H1 (cell line): ENCODE measurements at regions not wholly inside any gene's neighbourhood (a gene's known extent, or its start where the extent isn't known, plus 50 kb on each side); places are given as distances from the start of the nearest gene placed in this dataset.

Experiments used
- CTCF ChIA-PET: fragments of 300-600 bp; sonication (Branson Sonifier 250); formaldehyde crosslinking; loops from one replicate; lab custom pipeline; 2021; ENCODE audit not compliant: partially characterized antibody; lab: Charles Lee
- POLR2A ChIA-PET: fragments of 300-600 bp; sonication (Branson Sonifier 250); formaldehyde crosslinking; loops from one replicate; lab custom pipeline; 2021; ENCODE audit warnings: inconsistent platforms; ENCODE audit not compliant: partially characterized antibody; lab: Charles Lee
- DNase-seq, 2 experiments: peaks; one replicate each; pipeline versions ENCODE4 v3.0.0 to v3.0.0-alpha.2; 2010 to 2022; ENCODE audit warnings: low spot score in 2 of 2, low read depth in 1 of 2, mixed read lengths in 1 of 2
- FAIRE-seq: peaks from 2 replicates; lab custom pipeline; 2011; peaks lifted over from hg19 to GRCh38; lab: Jason Lieb, UNC
- H2AFZ ChIP-seq: 2 replicates; pipeline ENCODE4 v1.8.1; 2012; ENCODE audit warnings: low read length, inconsistent platforms
- H2AK5ac ChIP-seq: 2 replicates; pipeline ENCODE4 v1.6.1; 2013; ENCODE audit warnings: low read depth, low read length
- H2BK120ac ChIP-seq: replicated peaks from 2 replicates; pipeline ENCODE3; 2013; ENCODE audit warnings: low read depth, low read length, inconsistent platforms
- H2BK12ac ChIP-seq: 2 replicates; pipeline ENCODE4 v1.6.1; 2013; ENCODE audit warnings: low read depth, low read length
- H2BK15ac ChIP-seq: 2 replicates; pipeline ENCODE4 v1.6.1; 2013; ENCODE audit warnings: low read length
- H2BK20ac ChIP-seq: 2 replicates; pipeline ENCODE4 v1.6.1; 2013; ENCODE audit warnings: low read length
- H2BK5ac ChIP-seq: 2 replicates; pipeline ENCODE4 v1.6.1; 2013; ENCODE audit warnings: low read depth, low read length
- H3K14ac ChIP-seq: 2 replicates; pipeline ENCODE4 v1.6.1; 2013; ENCODE audit warnings: inconsistent platforms; ENCODE audit not compliant: insufficient read length
- H3K18ac ChIP-seq: 2 replicates; pipeline ENCODE4 v1.6.1; 2013; ENCODE audit warnings: low read length; ENCODE audit errors: extremely low read depth
- H3K23ac ChIP-seq: 2 replicates; pipeline ENCODE4 v1.6.1; 2013; ENCODE audit warnings: inconsistent platforms; ENCODE audit not compliant: insufficient read length
- H3K23me2 ChIP-seq: 2 replicates; pipeline ENCODE4 v1.6.1; 2013; ENCODE audit warnings: low read depth, low read length
- H3K27ac ChIP-seq: 2 replicates; pipeline ENCODE4 v1.6.1; 2011; ENCODE audit warnings: low read depth, low read length, inconsistent platforms
- H3K27me3 ChIP-seq, 4 experiments: replicated peaks in 1 of 4; 1 replicate in 1 of 4; 2 replicates in 3 of 4; pipeline versions ENCODE4 v1.6.1 to v1.8.1; 2011 to 2013; ENCODE audit warnings: low read length in 3 of 4, mild to moderate bottlenecking in 3 of 4, inconsistent platforms in 2 of 4, mixed read lengths in 2 of 4, moderate library complexity in 1 of 4; ENCODE audit not compliant: control insufficient read depth in 3 of 4, insufficient read depth in 3 of 4; ENCODE audit errors: extremely low read depth in 1 of 4
- H3K36me3 ChIP-seq, 4 experiments: 2 replicates each; pipeline versions ENCODE4 v1.6.1 to v1.8.1; 2011 to 2013; ENCODE audit warnings: mild to moderate bottlenecking in 4 of 4, low read length in 3 of 4, moderate library complexity in 2 of 4, control low read depth in 1 of 4, inconsistent platforms in 1 of 4; ENCODE audit not compliant: insufficient read depth in 4 of 4, control insufficient read depth in 2 of 4
- H3K4ac ChIP-seq: replicated peaks from 2 replicates; pipeline ENCODE3; 2013; ENCODE audit warnings: low read length, low read depth, mixed read lengths, inconsistent platforms; ENCODE audit not compliant: insufficient read length
- H3K4me1 ChIP-seq, 4 experiments: replicated peaks in 1 of 4; 1 replicate in 1 of 4; 2 replicates in 3 of 4; pipeline versions ENCODE4 v1.6.1 to v1.8.1; 2011 to 2013; ENCODE audit warnings: low read length in 3 of 4, inconsistent platforms in 2 of 4, mixed read lengths in 1 of 4; ENCODE audit not compliant: insufficient read depth in 4 of 4, control insufficient read depth in 3 of 4
- H3K4me2 ChIP-seq, 2 experiments: 2 replicates each; pipeline versions ENCODE4 v1.6.1 to v1.8.1; 2011 to 2013; ENCODE audit warnings: low read depth in 2 of 2, low read length in 2 of 2, control low read depth in 1 of 2, inconsistent platforms in 1 of 2, mild to moderate bottlenecking in 1 of 2; ENCODE audit not compliant: insufficient read depth in 1 of 2
- H3K4me3 ChIP-seq, 4 experiments: fragments of 200-600, 300-600 bp in 1 of 4; sonication (generic), shearing (Covaris generic), sonication (Bioruptor Twin) in 1 of 4; 2 replicates each; pipeline versions ENCODE4 v1.5.1 to v1.8.1; 2011 to 2016; ENCODE audit warnings: low read length in 4 of 4, low read depth in 3 of 4, control low read depth in 2 of 4, inconsistent platforms in 2 of 4, mild to moderate bottlenecking in 2 of 4, mixed read lengths in 1 of 4, moderate library complexity in 1 of 4; ENCODE audit not compliant: insufficient read depth in 2 of 4; ENCODE audit errors: extremely low read depth in 1 of 4
- H3K56ac ChIP-seq: replicated peaks from 2 replicates; pipeline ENCODE3; 2013; ENCODE audit warnings: low read depth, mild to moderate bottlenecking, mixed read lengths, low read length, inconsistent platforms; ENCODE audit not compliant: insufficient read length
- H3K79me1 ChIP-seq: 2 replicates; pipeline ENCODE4 v1.6.1; 2013; ENCODE audit warnings: low read depth, low read length, control low read depth
- H3K79me2 ChIP-seq, 2 experiments: 2 replicates each; pipeline versions ENCODE4 v1.6.1 to v1.8.1; 2012 to 2013; ENCODE audit warnings: low read length in 2 of 2, mild to moderate bottlenecking in 2 of 2, inconsistent platforms in 1 of 2; ENCODE audit not compliant: insufficient read depth in 2 of 2, control insufficient read depth in 1 of 2
- H3K9ac ChIP-seq, 4 experiments: replicated peaks in 1 of 4; 1 replicate in 1 of 4; 2 replicates in 3 of 4; pipeline versions ENCODE4 v1.6.1 to v1.8.1; 2011 to 2013; ENCODE audit warnings: low read depth in 3 of 4, low read length in 3 of 4, control low read depth in 2 of 4, mild to moderate bottlenecking in 2 of 4, moderate library complexity in 2 of 4, inconsistent platforms in 1 of 4; ENCODE audit errors: extremely low read depth in 1 of 4
- H3K9me3 ChIP-seq, 2 experiments: 2 replicates each; pipeline versions ENCODE4 v1.6.1 to v1.8.1; 2012 to 2013; ENCODE audit warnings: mild to moderate bottlenecking in 2 of 2, moderate library complexity in 2 of 2, control low read depth in 1 of 2, inconsistent platforms in 1 of 2, low read depth in 1 of 2, low read length in 1 of 2, mixed read lengths in 1 of 2; ENCODE audit not compliant: insufficient read depth in 2 of 2
- H4K20me1 ChIP-seq, 2 experiments: replicated peaks in 1 of 2; 2 replicates each; pipeline versions ENCODE3 to v1.8.1; 2011 to 2013; ENCODE audit warnings: inconsistent platforms in 2 of 2, low read length in 2 of 2, mild to moderate bottlenecking in 1 of 2; ENCODE audit not compliant: insufficient read depth in 2 of 2, control insufficient read depth in 1 of 2
- H4K5ac ChIP-seq: 2 replicates; pipeline ENCODE4 v1.6.1; 2013; ENCODE audit warnings: low read length, low read depth, mixed read lengths, inconsistent platforms; ENCODE audit not compliant: insufficient read length
- H4K8ac ChIP-seq: 2 replicates; pipeline ENCODE4 v1.8.0; 2013; ENCODE audit warnings: mild to moderate bottlenecking, moderate library complexity, low read length, inconsistent platforms; ENCODE audit not compliant: insufficient read depth; ENCODE audit errors: extremely low read depth
- H4K91ac ChIP-seq: replicated peaks from 2 replicates; pipeline ENCODE3; 2013; ENCODE audit warnings: low read length, mixed read lengths, inconsistent platforms; ENCODE audit not compliant: insufficient read length
- GABPA ChIP-seq: IDR thresholded peaks from 2 replicates; pipeline ENCODE4 v1.6.1; 2011; ENCODE audit warnings: mild to moderate bottlenecking, low read length, moderate library complexity, borderline replicate concordance; ENCODE audit not compliant: insufficient read depth
- POLR2AphosphoS5 ChIP-seq: IDR thresholded peaks from 2 replicates; pipeline ENCODE4 v1.6.1; 2011; ENCODE audit warnings: low read depth, low read length
- WGBS, 2 experiments: shearing (Covaris generic) in 1 of 2; methylation state at CpG; one replicate each; pipeline versions ENCODE4 v1.1.6 to v1.1.7; 2013 to 2015; ENCODE audit warnings: low lambda C conversion rate in 2 of 2, mixed read lengths in 2 of 2, inconsistent platforms in 1 of 2, low coverage in 1 of 2, missing lambda C conversion rate in 1 of 2; ENCODE audit not compliant: insufficient replicate concordance in 2 of 2, insufficient coverage in 1 of 2, insufficient read length in 1 of 2; ENCODE audit errors: extremely low coverage in 1 of 2, missing lambda C conversion rate in 1 of 2; 5-methylcytosine and 5-hydroxymethylcytosine counted together

GRCh38 chr12:19726592-19726991 lies 287.3 kb downstream of the AEBP2 start:
- Histone ChIP-seq H3K18ac (no peak overlapping the region), H2BK5ac (no peak overlapping the region), H3K4me1 (no peaks in the 10 kb centered on the region), H3K9me3 (peaks cover 10 to 17% of the 10 kb centered on the region in 2 experiments; a peak in 2 of 4 replicates), H4K5ac (no peak overlapping the region), H2AFZ (no peak overlapping the region), H3K9ac (no peak overlapping the region; a peak in 1 of 7 replicates), H2BK15ac (no peak overlapping the region), H3K23me2 (no peaks in the 10 kb centered on the region), H2BK12ac (no peak overlapping the region), H4K20me1 (no peaks in the 10 kb centered on the region), H3K36me3 (no peaks in the 10 kb centered on the region), H4K8ac (no peak overlapping the region), H4K91ac (no peak overlapping the region), H2BK20ac (no peak overlapping the region), H3K23ac (no peak overlapping the region), H3K4ac (no peak overlapping the region), H3K79me2 (no peaks in the 10 kb centered on the region), H3K14ac (no peak overlapping the region), H3K27me3 (no peaks in the 10 kb centered on the region), H3K4me2 (no peak overlapping the region), H2AK5ac (no peak overlapping the region), H3K27ac (no peak overlapping the region), H2BK120ac (no peak overlapping the region), H3K4me3 (no peak overlapping the region), H3K56ac (no peak overlapping the region), H3K79me1 (no peaks in the 10 kb centered on the region)
- TF ChIP-seq GABPA (no peak), POLR2AphosphoS5 (no peak)
- 96% methylated on average over 6 of the region's 6 CpGs; no CpG with 5 or more reads in 1 of the 2 experiments for WGBS, 2 experiments
- no peak for FAIRE-seq
- DNase-seq: no peak
- CTCF ChIA-PET: interaction anchor here (0.6 to 1.7 kb wide), 5 partner anchors 9 to 1113 kb away, joined by 3 to 8 read pairs (median 3); no protein-coding TSS in a partner anchor
- POLR2A ChIA-PET: no interaction called here
